ENCODE measurements at regions not wholly inside any gene's neighbourhood (a gene's known extent, or its start where the extent isn't known, plus 50 kb on each side); places are given as distances from the start of the nearest gene placed in this dataset.

GRCh38 chr9:12612211-12612770, 80.9 kb upstream of the TYRP1 start:
- TF ChIP-seq CTCF (IDR thresholded peaks at IDR 0.05), result no peak
- H3K4me3 ChIP-seq, result no peak overlapping the region
- H3K9me3 ChIP-seq, result no peaks in the 10 kb centered on the region
- H3K27me3 ChIP-seq, result no peaks in the 10 kb centered on the region
- H3K27ac ChIP-seq, result no peak overlapping the region
- no peak for ATAC-seq
- no peaks in the 10 kb centered on the region for H3K36me3 ChIP-seq
- H3K4me1 ChIP-seq, result no peaks in the 10 kb centered on the region
- no peak for DNase-seq
- WGBS, 2 donors, result 59 to 61% methylated on average over 4 of the region's 4 CpGs
- intact Hi-C loops (cut with DNase I), result no loop called here
- no peak for FAIRE-seq

- 82 to 94% methylated on average over 1 of the region's 1 CpG for WGBS, 2 donors
- TF ChIP-seq CTCF (IDR thresholded peaks at IDR 0.05), result no peak
- ATAC-seq, result no peak
- Histone ChIP-seq H3K27ac (no peak overlapping the region), H3K36me3 (no peaks in the 10 kb centered on the region), H3K27me3 (no peaks in the 10 kb centered on the region), H3K9me3 (no peaks in the 10 kb centered on the region), H3K4me1 (no peaks in the 10 kb centered on the region), H3K4me3 (no peak overlapping the region)
- no peak for FAIRE-seq
- DNase-seq, result no peak
- intact Hi-C loops (cut with DNase I), result no loop called here
These were observed 80.1 kb upstream of the TYRP1 start for GRCh38 chr9:12613071-12613470.

- 49 to 52% methylated on average over 3 of the region's 3 CpGs for WGBS, 2 donors
- no peak for FAIRE-seq
- Histone ChIP-seq H3K4me1 (no peaks in the 10 kb centered on the region), H3K27me3 (no peaks in the 10 kb centered on the region), H3K9me3 (no peaks in the 10 kb centered on the region), H3K27ac (no peak overlapping the region), H3K4me3 (no peak overlapping the region), H3K36me3 (no peaks in the 10 kb centered on the region)
- intact Hi-C loops (cut with DNase I), result no loop called here
- peak in 4 of 6 donors; percentile 15 to 27 (median 21) for DNase-seq
- no peak for TF ChIP-seq CTCF (IDR thresholded peaks at IDR 0.05)
- ATAC-seq, result peak; percentile 75 to 88 (median 76)
These were observed 78.7 kb upstream of the TYRP1 start for GRCh38 chr9:12614488-12614887.

GRCh38 chr9:12618956-12619355, 74.2 kb upstream of the TYRP1 start:
- whole genome bisulfite sequencing, 2 donors, result 52 to 57% methylated on average over 2 of the region's 2 CpGs
- Histone ChIP-seq H3K36me3 (no peaks in the 10 kb centered on the region), H3K27me3 (no peaks in the 10 kb centered on the region), H3K4me3 (no peak overlapping the region), H3K9me3 (no peaks in the 10 kb centered on the region), H3K27ac (no peak overlapping the region), H3K4me1 (no peaks in the 10 kb centered on the region)
- DNase-seq, result no peak
- intact Hi-C loops (cut with DNase I), result no loop called here
- TF ChIP-seq CTCF (IDR thresholded peaks at IDR 0.05), result no peak
- no peak for ATAC-seq
- no peak for FAIRE-seq

- 85 to 92% methylated on average over 1 of the region's 1 CpG for WGBS, 2 donors
- no peak for TF ChIP-seq CTCF (IDR thresholded peaks at IDR 0.05)
- FAIRE-seq, result no peak
These were observed 67.3 kb upstream of the TYRP1 start for GRCh38 chr9:12625844-12626243.

More at GRCh38 chr9:12625844-12626243, 67.3 kb upstream of the TYRP1 start:
- ATAC-seq (no peak), DNase-seq (no peak)
- no peak overlapping the region for H3K27ac ChIP-seq
- H3K27me3 ChIP-seq, result no peaks in the 10 kb centered on the region
- no peaks in the 10 kb centered on the region for H3K9me3 ChIP-seq
- intact Hi-C loops (cut with DNase I), result no loop called here
- H3K36me3 ChIP-seq, result no peaks in the 10 kb centered on the region
- H3K4me3 ChIP-seq, result no peak overlapping the region
- no peaks in the 10 kb centered on the region for H3K4me1 ChIP-seq

Data from pancreas (tissue), 10 donors.